Nephron progenitor cell (in vitro differentiated cells): ENCODE measurements at regions not wholly inside any gene's neighbourhood (a gene's known extent, or its start where the extent isn't known, plus 50 kb on each side); places are given as distances from the start of the nearest gene placed in this dataset.
"Not testable (repeated sequence)": the region's sequence is repeated elsewhere in the genome, so short reads cannot be mapped to it uniquely, and the experiment has no call there.

Source experiments
- DNase-seq: peaks from one replicate; pipeline ENCODE4 v3.0.0; 2021
- H3K27ac Mint-ChIP-seq: 2 replicates; pipeline ENCODE4 v1.8.0; 2021; ENCODE audit warnings: mild to moderate bottlenecking, moderate library complexity, mixed read lengths
- H3K27me3 Mint-ChIP-seq: 2 replicates; pipeline ENCODE4 v1.8.0; 2021; ENCODE audit warnings: mild to moderate bottlenecking, low read depth, mixed read lengths; ENCODE audit not compliant: poor library complexity
- H3K36me3 Mint-ChIP-seq: 2 replicates; pipeline ENCODE4 v1.8.0; 2021; ENCODE audit warnings: low read depth, mixed read lengths
- H3K4me1 Mint-ChIP-seq: 2 replicates; pipeline ENCODE4 v1.8.0; 2021; ENCODE audit warnings: mixed read lengths
- H3K4me3 Mint-ChIP-seq: 2 replicates; pipeline ENCODE4 v1.8.0; 2021; ENCODE audit warnings: mild to moderate bottlenecking, moderate library complexity, mixed read lengths
- H3K9me3 Mint-ChIP-seq: 2 replicates; pipeline ENCODE4 v1.8.0; 2021; ENCODE audit warnings: mild to moderate bottlenecking, moderate library complexity, mixed read lengths
- TF ChIP-seq, protein P1 (sequence below): fragments of 200-600 bp; sonication (generic); IDR thresholded peaks from 2 replicates; pipeline ENCODE4 v1.5.0; 2021; ENCODE audit warnings: antibody characterized with exemption

DNA sequence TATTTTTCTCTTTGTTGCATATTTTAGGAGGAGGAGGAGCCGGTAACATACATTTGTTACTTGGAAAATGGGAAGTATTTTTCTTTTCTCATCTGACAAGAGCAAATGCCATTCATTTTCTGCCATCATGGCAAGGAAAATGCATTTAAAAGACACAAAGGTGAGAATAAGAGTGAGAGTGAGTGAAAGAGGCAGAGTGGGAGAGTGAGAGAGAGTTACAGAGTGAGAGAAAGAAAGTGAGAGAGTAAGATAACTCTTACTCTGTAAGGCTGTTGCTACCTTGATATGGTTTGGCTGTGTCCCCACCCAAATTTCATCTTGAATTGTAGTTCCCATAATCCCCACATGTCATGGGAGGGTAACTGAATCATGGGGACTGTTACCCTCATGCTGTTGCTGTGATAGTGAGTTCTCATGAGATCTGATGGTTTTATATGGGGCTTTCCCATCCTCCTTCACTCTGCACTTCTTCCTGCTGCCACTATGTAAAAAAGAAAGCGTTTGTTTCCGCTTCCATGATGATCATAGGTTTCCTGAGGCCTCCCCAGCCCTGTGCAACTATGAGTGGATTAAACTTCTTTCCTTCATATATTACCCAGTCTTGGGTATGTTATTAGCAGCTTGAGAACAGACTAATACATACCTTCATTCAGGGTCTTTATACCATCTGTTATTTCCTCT is 64.2 kb downstream of the ASCL1 start:
- Mint-ChIP-seq H3K27ac (no peak overlapping the region), H3K36me3 (no peaks in the 10 kb centered on the region), H3K4me3 (no peak overlapping the region), H3K4me1 (no peaks in the 10 kb centered on the region), H3K27me3 (peaks cover 12% of the 10 kb centered on the region), H3K9me3 (no peaks in the 10 kb centered on the region)
- TF ChIP-seq, protein P1, sequence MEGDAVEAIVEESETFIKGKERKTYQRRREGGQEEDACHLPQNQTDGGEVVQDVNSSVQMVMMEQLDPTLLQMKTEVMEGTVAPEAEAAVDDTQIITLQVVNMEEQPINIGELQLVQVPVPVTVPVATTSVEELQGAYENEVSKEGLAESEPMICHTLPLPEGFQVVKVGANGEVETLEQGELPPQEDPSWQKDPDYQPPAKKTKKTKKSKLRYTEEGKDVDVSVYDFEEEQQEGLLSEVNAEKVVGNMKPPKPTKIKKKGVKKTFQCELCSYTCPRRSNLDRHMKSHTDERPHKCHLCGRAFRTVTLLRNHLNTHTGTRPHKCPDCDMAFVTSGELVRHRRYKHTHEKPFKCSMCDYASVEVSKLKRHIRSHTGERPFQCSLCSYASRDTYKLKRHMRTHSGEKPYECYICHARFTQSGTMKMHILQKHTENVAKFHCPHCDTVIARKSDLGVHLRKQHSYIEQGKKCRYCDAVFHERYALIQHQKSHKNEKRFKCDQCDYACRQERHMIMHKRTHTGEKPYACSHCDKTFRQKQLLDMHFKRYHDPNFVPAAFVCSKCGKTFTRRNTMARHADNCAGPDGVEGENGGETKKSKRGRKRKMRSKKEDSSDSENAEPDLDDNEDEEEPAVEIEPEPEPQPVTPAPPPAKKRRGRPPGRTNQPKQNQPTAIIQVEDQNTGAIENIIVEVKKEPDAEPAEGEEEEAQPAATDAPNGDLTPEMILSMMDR, result no peak
- DNase-seq, result no peak

DNA sequence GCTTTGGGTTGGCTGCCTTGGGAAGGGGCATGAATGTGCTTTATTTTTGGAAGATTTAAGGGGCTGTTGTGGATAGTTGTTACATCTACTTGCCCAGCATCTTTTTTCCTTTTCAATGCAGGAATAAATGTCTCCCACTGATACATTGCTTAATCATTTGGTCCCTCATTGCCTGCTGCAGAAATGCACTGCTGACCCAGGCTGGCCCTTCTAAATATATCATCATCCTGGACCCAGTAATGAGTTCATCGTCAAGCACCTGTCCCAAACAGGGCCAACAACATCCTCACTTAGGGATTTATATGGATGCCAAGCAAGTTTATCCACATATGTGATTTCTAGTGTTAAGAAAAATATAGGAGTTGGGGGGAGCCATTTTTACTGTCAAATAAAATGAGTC is 67.2 kb downstream of the ASCL1 start:
- H3K36me3 Mint-ChIP-seq, result no peaks in the 10 kb centered on the region
- no peak for DNase-seq
- TF ChIP-seq, protein P1, result no peak
- no peaks in the 10 kb centered on the region for H3K9me3 Mint-ChIP-seq
- H3K27me3 Mint-ChIP-seq, result peaks cover 8% of the 10 kb centered on the region
- no peak overlapping the region for H3K27ac Mint-ChIP-seq
- H3K4me1 Mint-ChIP-seq, result no peaks in the 10 kb centered on the region
- H3K4me3 Mint-ChIP-seq, result no peak overlapping the region

DNA sequence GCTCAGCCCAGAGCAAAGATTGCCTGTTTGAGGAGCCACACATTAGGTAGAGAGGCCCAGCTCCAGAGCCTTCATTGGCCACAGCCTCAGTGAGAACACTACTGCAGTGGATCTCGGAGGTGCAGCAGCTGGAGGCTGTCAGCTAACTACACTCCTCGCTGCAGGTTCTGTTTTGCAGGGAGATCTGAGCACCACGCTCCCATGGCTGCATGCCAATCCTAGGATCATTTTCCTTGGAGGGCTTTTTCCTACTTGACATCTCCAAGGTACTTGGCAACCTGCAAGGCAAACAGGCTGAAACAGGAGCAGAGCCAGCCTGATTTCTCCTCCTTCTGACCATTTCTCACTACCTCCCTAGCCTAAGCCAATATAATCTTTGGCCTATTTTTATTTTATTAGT is 69.2 kb downstream of the ASCL1 start:
- not testable (repeated sequence) for H3K4me3 Mint-ChIP-seq, DNase-seq, H3K4me1 Mint-ChIP-seq, H3K27me3 Mint-ChIP-seq, H3K27ac Mint-ChIP-seq, H3K36me3 Mint-ChIP-seq, H3K9me3 Mint-ChIP-seq

DNA sequence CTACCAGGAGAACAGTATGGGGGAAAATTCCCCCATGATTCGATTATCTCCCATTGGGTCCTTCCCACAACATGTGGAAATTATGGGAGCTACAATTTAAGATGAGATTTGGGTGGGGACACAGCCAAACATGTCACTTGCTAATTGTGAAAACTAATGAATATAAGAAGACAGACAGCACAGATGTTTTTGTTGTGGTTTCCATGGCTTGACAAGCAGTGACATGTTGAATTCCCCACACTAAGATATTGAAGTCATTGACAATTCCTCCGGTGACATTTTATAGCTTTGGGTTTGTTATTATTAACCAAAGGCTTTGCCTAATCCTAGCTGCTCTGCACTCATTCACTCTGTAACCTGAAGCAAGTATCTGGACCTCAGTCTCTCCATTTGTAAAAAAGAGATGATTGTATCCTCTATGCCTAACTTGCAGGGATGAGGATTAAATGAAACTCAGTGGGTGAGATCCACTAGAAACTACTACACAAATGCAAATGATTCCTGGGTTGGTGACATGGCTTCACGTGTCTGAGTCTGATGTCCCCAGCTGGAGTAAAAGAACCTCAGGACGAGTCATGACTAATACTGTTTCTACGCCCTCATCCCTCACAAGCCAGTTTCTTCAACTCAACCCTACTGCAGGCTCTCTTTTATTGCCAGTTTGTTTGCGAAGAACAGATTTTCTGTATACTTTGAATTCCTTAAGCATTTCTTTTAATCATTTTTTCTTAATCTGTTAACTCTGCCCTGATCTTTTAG is 71.6 kb downstream of the ASCL1 start:
- Mint-ChIP-seq H3K9me3 (no peaks in the 10 kb centered on the region), H3K36me3 (no peaks in the 10 kb centered on the region)
- TF ChIP-seq, protein P1, result no peak

DNA sequence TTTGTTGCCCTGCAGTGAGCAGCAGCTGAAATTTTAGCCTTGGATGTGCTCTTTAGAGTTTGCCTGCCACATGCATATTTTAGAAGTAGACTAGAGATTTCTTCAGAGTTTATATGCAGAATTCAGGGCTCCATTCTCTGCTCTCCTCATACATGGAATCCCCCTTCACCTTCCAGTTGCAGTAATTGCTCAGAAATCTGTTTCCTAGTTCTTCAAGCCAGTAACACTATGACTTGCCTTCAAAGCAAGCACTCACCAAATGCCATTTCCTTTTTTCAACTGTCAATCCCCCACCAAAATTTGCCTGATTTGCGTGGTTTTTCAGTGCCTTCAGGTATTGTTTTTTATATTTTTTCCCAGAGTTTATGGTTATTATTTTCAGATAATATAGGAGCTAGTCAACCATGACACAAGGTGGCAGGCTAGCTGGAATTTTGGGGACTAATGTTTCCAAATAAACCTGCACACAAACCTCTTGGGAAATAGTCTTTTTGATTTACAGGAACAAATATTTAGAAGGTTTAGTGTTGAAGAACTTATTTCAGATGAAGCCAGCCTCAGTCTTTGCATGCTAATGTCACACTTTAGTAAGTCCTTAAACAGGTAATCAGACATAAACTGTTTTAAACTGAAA is 79.2 kb downstream of the ASCL1 start:
- Mint-ChIP-seq H3K27ac (no peak overlapping the region), H3K4me3 (no peak overlapping the region), H3K36me3 (no peaks in the 10 kb centered on the region), H3K27me3 (peaks cover 12% of the 10 kb centered on the region), H3K9me3 (peaks cover 8% of the 10 kb centered on the region), H3K4me1 (no peaks in the 10 kb centered on the region)
- TF ChIP-seq, protein P1, result no peak
- DNase-seq, result no peak

More for the DNA sequence above, 71.6 kb downstream of the ASCL1 start:
- no peak for DNase-seq
- H3K4me1 Mint-ChIP-seq, result no peaks in the 10 kb centered on the region
- peaks cover 4% of the 10 kb centered on the region for H3K27me3 Mint-ChIP-seq
- H3K4me3 Mint-ChIP-seq, result no peak overlapping the region
- H3K27ac Mint-ChIP-seq, result no peak overlapping the region
